ENCODE measurements at regions not wholly inside any gene's neighbourhood (a gene's known extent, or its start where the extent isn't known, plus 50 kb on each side); places are given as distances from the start of the nearest gene placed in this dataset.

GRCh38 chr18:10035281-10035991 is 121.6 kb downstream of the VAPA start:
- no peak for DNase-seq

- DNase-seq, result no peak
Measured at GRCh38 chr18:10036479-10036878, 122.7 kb downstream of the VAPA start.

DNA sequence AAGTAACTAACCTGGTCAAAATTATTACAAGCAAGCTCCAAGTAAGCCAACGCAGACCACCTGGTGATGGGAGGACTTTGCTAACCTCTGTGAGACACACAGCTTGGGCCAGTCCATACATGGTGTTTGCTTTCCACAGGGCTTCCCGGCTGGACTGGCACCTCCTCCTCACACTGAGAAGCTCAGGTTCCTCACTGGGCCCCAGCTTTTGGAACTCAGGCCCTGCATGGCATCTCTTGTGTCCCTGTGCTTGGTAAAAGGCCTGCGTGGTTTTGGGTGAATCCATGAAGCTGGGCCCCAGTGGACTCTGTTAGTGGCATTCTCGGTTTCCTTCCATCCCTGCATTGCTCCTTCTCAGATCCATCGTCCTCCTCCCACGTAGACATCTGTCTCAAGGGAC is 123.4 kb downstream of the VAPA start:
- DNase-seq, result no peak

- DNase-seq, result no peak
Measured at GRCh38 chr18:10038268-10038667, 124.5 kb downstream of the VAPA start.

DNA sequence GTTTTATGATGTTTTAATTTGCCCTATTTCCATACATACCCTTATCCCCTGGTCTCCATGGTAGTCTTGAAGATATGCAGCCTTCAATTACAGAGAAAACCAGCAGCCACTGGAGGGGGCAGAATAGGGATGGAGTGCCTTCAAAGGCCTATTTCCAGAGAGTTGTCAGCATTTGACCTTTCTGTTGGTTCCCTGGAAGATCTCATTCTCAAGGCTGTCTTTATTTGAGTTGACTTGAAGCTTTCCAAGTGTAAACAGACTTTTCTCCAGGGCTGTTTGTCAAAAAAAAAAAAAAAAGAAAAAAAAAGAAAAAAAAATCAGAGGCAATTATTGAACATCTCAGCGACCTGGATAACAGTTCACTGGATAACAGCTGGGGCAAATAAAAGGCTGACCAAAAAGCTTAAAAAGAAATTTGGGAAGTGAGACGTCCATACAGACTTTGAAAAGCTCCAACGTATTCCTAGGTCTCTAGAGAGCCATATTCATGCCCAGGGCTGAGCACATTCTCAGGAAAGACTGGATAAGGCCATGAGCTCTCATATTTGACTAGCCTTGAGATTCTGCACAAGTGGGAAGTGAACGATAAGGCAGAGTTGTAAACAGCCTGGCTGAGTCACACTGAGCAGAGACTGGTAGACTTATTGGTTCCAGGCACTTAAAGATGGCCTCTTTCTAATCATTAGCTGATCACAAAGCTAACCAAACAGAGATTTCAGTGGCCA is 126.6 kb downstream of the VAPA start:
- DNase-seq, result no peak

- DNase-seq, result no peak
Measured at GRCh38 chr18:10041180-10041579, 127.4 kb downstream of the VAPA start.

GRCh38 chr18:10042492-10042891 is 128.7 kb downstream of the VAPA start:
- DNase-seq, result no peak

DNA sequence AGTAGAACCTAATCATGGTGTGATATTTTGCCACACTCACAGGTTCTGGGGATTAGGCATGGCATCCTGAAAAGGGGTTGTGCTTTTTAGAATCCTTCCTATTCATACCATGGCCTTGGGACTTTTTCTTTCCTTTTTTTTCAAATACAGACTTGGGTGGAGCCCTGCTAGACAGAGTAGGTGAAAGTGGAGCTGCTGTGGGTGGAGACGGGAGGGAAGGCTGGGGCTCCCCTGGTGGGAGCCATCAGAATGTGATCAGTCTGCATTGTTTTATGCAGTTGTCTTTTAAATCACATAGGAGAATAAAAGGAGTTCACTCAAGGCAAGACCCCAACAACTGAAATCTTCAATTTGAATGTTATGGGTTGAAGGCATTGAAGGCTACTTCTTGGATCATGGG is 130.2 kb downstream of the VAPA start:
- DNase-seq, result no peak

GRCh38 chr18:10045296-10045891 is 131.6 kb downstream of the VAPA start:
- no peak for DNase-seq

GRCh38 chr18:10046178-10046807 is 132.5 kb downstream of the VAPA start:
- DNase-seq, result no peak

DNA sequence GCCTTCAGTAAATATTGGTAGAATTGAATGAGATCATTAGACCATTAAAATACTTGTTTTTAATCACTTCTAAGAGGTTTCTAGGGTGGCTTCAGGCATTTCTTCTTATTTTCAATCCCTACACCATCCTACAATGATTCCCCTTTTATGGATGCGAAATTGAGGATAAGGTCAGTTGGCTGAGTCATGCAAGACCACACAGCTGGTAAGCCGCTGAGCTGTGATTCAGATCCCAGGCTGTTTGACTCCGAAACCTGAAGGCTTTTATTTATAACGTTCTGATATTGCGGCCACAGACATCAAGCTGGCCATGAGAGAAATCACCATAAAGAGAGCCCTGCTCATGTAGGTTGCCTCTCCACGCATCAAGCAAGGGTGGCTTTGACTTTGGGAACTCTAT is 133.4 kb downstream of the VAPA start:
- no peak for DNase-seq

DNA sequence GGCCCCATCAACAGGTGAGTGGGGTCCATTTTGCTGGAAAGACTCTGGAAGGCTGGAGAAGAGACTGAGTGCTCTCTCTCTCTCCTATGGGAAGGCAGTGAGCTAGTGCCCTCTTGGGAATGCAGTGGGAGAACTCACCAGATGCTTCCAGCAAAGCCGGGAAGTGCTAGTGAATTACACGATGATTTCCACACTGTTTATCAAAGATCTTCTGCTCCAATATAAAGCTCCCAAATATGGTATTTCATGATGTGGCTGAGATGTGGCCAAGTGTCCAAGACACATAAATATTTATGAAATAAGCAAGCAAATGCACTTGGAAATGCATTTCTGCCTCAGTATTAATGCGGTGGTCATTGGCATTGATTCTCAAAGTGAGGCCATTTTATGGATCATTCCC is 135.9 kb downstream of the VAPA start:
- DNase-seq, result no peak

- no peak for DNase-seq
Measured at GRCh38 chr18:10050956-10051355, 137.1 kb downstream of the VAPA start.

- no peak for DNase-seq
Measured at GRCh38 chr18:10051877-10052631, 138.2 kb downstream of the VAPA start.

DNA sequence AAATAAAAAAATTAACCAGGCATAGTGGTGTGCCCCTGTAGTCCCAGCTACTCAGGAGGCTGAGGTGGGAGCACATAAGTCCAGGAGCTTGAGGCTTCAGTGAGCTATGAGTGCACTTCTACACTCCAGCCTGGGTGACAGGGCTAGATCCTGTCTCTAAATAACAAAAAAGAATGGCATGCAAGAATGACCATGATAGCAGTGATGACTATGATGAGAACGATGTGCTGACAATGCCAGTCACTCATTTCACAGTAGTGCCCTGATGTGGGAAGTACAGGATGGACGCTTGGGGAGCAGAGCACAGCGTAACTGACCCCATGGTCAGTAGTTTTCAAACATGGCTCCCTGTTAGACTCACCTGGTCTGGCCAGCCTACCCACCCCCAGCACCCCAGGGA is 139.1 kb downstream of the VAPA start:
- no peak for DNase-seq

DNA sequence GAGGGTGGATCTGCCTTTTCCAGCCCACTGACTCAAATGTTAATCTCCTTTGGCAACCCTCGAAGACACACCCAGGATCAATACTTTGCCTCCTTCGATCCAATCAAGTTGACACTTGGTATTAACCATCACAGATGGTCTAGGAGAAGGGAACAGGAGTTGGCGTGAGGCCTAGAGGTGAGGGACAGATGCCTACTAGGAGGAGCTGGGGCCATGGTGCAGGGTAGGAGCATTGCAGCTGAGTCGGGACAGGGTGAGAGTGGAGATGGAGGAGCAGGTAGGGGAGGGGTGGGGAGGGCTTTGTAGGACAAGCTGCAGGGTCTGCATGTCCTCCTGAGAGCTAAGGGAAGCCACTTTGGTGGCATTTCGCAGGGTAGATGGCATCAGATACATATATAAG is 140.0 kb downstream of the VAPA start:
- no peak for DNase-seq

- no peak for DNase-seq
Measured at GRCh38 chr18:10054366-10054765, 140.6 kb downstream of the VAPA start.

DNA sequence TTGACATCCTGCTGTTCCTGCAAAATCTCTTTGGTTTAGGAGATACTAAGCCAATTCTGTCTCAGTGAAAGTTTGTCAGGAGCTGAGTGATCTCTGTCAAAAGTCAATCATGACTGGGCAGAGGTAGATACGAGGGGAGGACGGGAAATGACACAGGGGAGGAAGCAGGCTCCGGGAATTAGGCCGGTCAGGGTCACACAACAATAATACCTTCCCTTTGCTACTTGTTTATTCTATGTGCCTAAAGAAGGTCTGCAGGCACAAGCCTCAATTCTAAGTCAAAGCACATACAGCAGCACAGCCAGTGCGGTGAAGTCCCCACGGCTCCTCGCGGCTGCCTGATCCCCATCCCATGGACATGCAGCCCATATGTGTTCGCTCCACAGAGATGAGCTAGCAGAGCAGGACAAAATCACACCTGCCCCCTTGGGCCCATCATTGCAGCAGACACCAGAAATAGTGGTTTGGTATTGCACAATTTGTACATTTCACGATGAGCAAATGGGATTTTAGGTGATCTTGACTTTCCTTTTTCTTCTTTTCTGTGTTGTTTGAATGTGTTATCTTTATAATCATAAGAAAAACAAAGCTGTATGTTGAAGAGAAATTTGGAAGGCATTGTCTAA is 141.4 kb downstream of the VAPA start:
- DNase-seq, result no peak

DNA sequence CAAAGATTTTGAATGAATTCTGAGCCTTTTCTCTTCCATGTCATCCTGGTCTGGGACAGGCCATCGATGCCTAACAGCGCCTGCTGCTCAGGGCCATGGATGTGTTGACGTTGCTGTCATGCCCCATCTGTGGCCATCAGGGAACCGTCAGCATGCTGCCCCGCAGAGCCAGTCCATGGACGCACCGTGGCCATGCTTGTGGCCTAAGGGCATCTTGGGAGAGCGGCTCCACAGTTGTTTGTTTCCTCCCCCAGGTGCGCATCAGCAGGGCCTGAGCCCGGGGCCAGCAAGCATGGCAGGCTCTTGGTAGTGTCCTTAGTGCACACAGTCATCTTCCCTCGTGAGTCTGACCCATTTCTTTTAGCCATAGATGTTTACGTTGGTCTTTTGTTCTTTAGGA is 142.7 kb downstream of the VAPA start:
- no peak for DNase-seq

DNA sequence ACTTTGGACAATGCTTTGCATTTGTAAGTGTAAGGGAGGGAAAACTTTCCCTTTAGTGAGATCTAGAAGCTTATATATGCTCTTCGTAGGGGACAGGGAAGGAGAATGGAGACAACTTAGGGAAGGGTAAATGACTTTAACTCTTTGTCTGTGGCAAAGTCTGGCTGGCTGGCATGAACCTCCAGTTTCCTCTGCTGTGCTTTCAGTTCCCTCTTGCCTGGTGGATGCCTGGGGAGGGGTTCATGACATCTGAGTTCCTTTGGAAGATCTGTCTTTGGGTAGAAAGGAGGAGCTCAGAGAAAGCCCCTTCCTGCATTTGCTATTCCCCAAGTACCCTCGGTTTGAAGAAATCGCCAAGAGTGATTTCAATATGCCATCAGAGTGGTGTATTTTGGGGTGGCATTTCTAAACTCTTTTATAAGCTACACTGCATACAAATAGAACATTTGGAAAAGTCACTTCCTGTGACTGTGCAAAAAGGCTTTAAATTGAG is 143.6 kb downstream of the VAPA start:
- DNase-seq, result peak in 1 of 2 donors; percentile 27

- DNase-seq, result no peak
Measured at GRCh38 chr18:10057894-10058791, 144.3 kb downstream of the VAPA start.
